Neural progenitor cell (in vitro differentiated cells): ENCODE measurements at regions not wholly inside any gene's neighbourhood (a gene's known extent, or its start where the extent isn't known, plus 50 kb on each side); places are given as distances from the start of the nearest gene placed in this dataset.

ENCODE experiments used
- CTCF ChIP-seq: fragments of 200-600 bp; sonication (generic); IDR thresholded peaks from 2 replicates; pipeline ENCODE4 v1.5.1; 2017; ENCODE audit warnings: antibody characterized with exemption, mild to moderate bottlenecking
- EZH2 ChIP-seq: fragments of 200-600 bp; sonication (generic); IDR thresholded peaks from 2 replicates; pipeline ENCODE4 v1.6.1; 2017; ENCODE audit warnings: antibody characterized with exemption, mild to moderate bottlenecking, moderate library complexity
- EZH2phosphoT487 ChIP-seq: fragments of 200-600 bp; sonication (generic); IDR thresholded peaks from 2 replicates; pipeline ENCODE4 v1.6.1; 2017; ENCODE audit warnings: antibody characterized with exemption

GRCh38 chr6:104642871-104643270 is 216.8 kb downstream of the HACE1 start:
- TF ChIP-seq CTCF: no peak
- TF ChIP-seq EZH2: no peak
- no peak for TF ChIP-seq EZH2phosphoT487
